Loucy (cell line): ENCODE measurements at regions not wholly inside any gene's neighbourhood (a gene's known extent, or its start where the extent isn't known, plus 50 kb on each side); places are given as distances from the start of the nearest gene placed in this dataset.

Experiments
- H2AFZ ChIP-seq: fragments of 200-600 bp; sonication (generic); 2 replicates; pipeline ENCODE4 v1.6.0; 2016; ENCODE audit warnings: antibody characterized with exemption, mild to moderate bottlenecking, low read length, moderate library complexity
- H3F3A ChIP-seq: fragments of 200-600 bp; 2 replicates; pipeline ENCODE4 v1.6.0; 2016; ENCODE audit warnings: antibody characterized with exemption, low read depth, mild to moderate bottlenecking
- H3K27me3 ChIP-seq: fragments of 200-600 bp; sonication (generic); 2 replicates; pipeline ENCODE4 v1.6.1; 2014; ENCODE audit warnings: low read length, mild to moderate bottlenecking; ENCODE audit not compliant: insufficient read depth, poor library complexity, severe bottlenecking
- H3K36me3 ChIP-seq: fragments of 200-600 bp; sonication (generic); 2 replicates; pipeline ENCODE4 v1.6.1; 2016; ENCODE audit warnings: low read length; ENCODE audit not compliant: insufficient read depth
- H3K4me1 ChIP-seq: fragments of 200-600 bp; sonication (generic); 2 replicates; pipeline ENCODE4 v1.5.1; 2014; ENCODE audit warnings: low read length, mild to moderate bottlenecking; ENCODE audit not compliant: insufficient read depth, poor library complexity, severe bottlenecking
- H3K4me2 ChIP-seq: fragments of 200-600 bp; sonication (generic); 2 replicates; pipeline ENCODE4 v1.6.0; 2014; ENCODE audit warnings: antibody characterized with exemption, low read length, low read depth, mild to moderate bottlenecking; ENCODE audit not compliant: poor library complexity, severe bottlenecking
- H3K4me3 ChIP-seq: fragments of 200-600 bp; sonication (generic); 2 replicates; pipeline ENCODE4 v1.5.1; 2014; ENCODE audit warnings: low read length, mild to moderate bottlenecking, mixed read lengths; ENCODE audit not compliant: poor library complexity, severe bottlenecking
- H3K79me2 ChIP-seq: fragments of 200-600 bp; sonication (generic); 2 replicates; pipeline ENCODE4 v1.6.1; 2014; ENCODE audit warnings: low read length; ENCODE audit not compliant: insufficient read depth
- H3K9ac ChIP-seq: fragments of 200-600 bp; sonication (generic); 2 replicates; pipeline ENCODE4 v1.6.0; 2014; ENCODE audit warnings: mild to moderate bottlenecking, low read depth, low read length, moderate library complexity; ENCODE audit not compliant: poor library complexity, severe bottlenecking
- H3K9me2 ChIP-seq: fragments of 200-600 bp; sonication (generic); replicated peaks from 2 replicates; pipeline ENCODE4 v1.6.1; 2016; ENCODE audit warnings: low read depth, low read length, mixed read lengths
- H3K9me3 ChIP-seq: fragments of 200-600 bp; sonication (generic); 2 replicates; pipeline ENCODE4 v1.6.1; 2014; ENCODE audit warnings: mild to moderate bottlenecking, antibody characterized with exemption, low read length, low read depth; ENCODE audit not compliant: insufficient read depth
- H4K20me1 ChIP-seq: fragments of 200-600 bp; sonication (generic); 2 replicates; pipeline ENCODE4 v1.6.0; 2014; ENCODE audit warnings: antibody characterized with exemption, low read length, mild to moderate bottlenecking; ENCODE audit not compliant: insufficient read depth, poor library complexity, severe bottlenecking
- CTCF ChIP-seq: fragments of 200-600 bp; sonication (generic); conservative IDR thresholded peaks from 2 replicates; pipeline ENCODE4 v1.5.1; 2014; ENCODE audit warnings: mild to moderate bottlenecking, antibody characterized with exemption, low read length
- EZH2phosphoT487 ChIP-seq: fragments of 200-600 bp; IDR thresholded peaks from 2 replicates; pipeline ENCODE4 v1.6.1; 2018; ENCODE audit warnings: antibody characterized with exemption, mild to moderate bottlenecking, moderate library complexity, borderline replicate concordance

GRCh38 chr1:81489372-81489934 is 311.3 kb upstream of the ADGRL2 start:
- Histone ChIP-seq H2AFZ (no peak overlapping the region), H3K27me3 (no peaks in the 10 kb centered on the region), H3K4me3 (no peak overlapping the region), H3K79me2 (no peaks in the 10 kb centered on the region), H3K9me3 (no peaks in the 10 kb centered on the region), H4K20me1 (no peaks in the 10 kb centered on the region), H3K4me2 (no peak overlapping the region), H3F3A (no peaks in the 10 kb centered on the region), H3K9ac (no peak overlapping the region), H3K36me3 (no peaks in the 10 kb centered on the region), H3K4me1 (no peaks in the 10 kb centered on the region), H3K9me2 (no peaks in the 10 kb centered on the region)
- TF ChIP-seq EZH2phosphoT487, result no peak
- no peak for TF ChIP-seq CTCF

DNA sequence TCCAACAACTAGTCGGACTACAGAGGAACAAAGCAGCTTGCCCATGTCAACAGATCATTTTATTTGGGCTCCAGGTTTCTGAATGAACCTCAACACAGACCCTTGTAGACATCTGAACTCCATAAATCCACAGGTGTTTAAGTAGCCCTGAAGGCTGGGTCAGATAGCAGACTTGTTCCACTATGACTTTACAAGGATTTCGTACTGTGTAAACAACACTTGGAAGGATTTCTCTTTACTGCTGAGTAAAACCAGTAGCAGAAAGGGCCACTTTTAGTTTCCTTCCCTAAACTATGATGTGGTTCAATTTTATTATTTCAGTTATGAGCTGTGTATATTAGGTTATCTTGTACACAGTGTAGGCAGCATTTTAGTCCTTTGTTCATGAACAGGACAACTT is 316.4 kb upstream of the ADGRL2 start:
- Histone ChIP-seq H2AFZ (no peak overlapping the region), H3K36me3 (no peaks in the 10 kb centered on the region), H3K9ac (no peak overlapping the region), H3F3A (no peaks in the 10 kb centered on the region), H3K4me3 (no peak overlapping the region), H3K27me3 (no peaks in the 10 kb centered on the region), H4K20me1 (no peaks in the 10 kb centered on the region), H3K4me2 (no peak overlapping the region), H3K4me1 (no peaks in the 10 kb centered on the region), H3K9me3 (no peaks in the 10 kb centered on the region), H3K9me2 (no peaks in the 10 kb centered on the region), H3K79me2 (no peaks in the 10 kb centered on the region)
- TF ChIP-seq EZH2phosphoT487 (no peak), CTCF (no peak)

GRCh38 chr1:81478219-81478618 is 322.5 kb upstream of the ADGRL2 start:
- Histone ChIP-seq H4K20me1 (no peaks in the 10 kb centered on the region), H2AFZ (no peak overlapping the region), H3K36me3 (no peaks in the 10 kb centered on the region), H3K9ac (no peak overlapping the region), H3K9me2 (no peaks in the 10 kb centered on the region), H3K4me1 (no peaks in the 10 kb centered on the region), H3K79me2 (no peaks in the 10 kb centered on the region), H3K4me3 (no peak overlapping the region), H3K27me3 (no peaks in the 10 kb centered on the region), H3K4me2 (no peak overlapping the region), H3K9me3 (no peaks in the 10 kb centered on the region; the same call in 1 of the 2 replicates), H3F3A (no peaks in the 10 kb centered on the region)
- TF ChIP-seq CTCF, result no peak
- no peak for TF ChIP-seq EZH2phosphoT487
